Activated naive CD8-positive, alpha-beta T cell treated with anti-CD3 and anti-CD28 coated beads, Interleukin-2, amount 10 ng/mL, durations not matched to agents 7 days and 5 days (primary cell): ENCODE measurements at regions not wholly inside any gene's neighbourhood (a gene's known extent, or its start where the extent isn't known, plus 50 kb on each side); places are given as distances from the start of the nearest gene placed in this dataset.
"Not testable (repeated sequence)": the region's sequence is repeated elsewhere in the genome, so short reads cannot be mapped to it uniquely, and the experiment has no call there.

Source experiments
- ATAC-seq: fragments of 150-1000 bp; cut with Tn5 transposase; one replicate; pipeline ENCODE4 v1.10.0; 2021; ENCODE audit warnings: low read depth, moderate library complexity
- POLR2A ChIA-PET: fragments of 350-600 bp; sonication (Branson Sonifier 250); formaldehyde crosslinking; loops from one replicate; lab custom pipeline; 2021; ENCODE audit warnings: antibody characterized with exemption; lab: Charles Lee
- DNase-seq: peaks from one replicate; pipeline ENCODE4 v3.0.0; 2021
- H3K27ac Mint-ChIP-seq: one replicate; pipeline ENCODE4 v1.8.0; 2022; ENCODE audit warnings: mild to moderate bottlenecking, mixed read lengths
- H3K27me3 Mint-ChIP-seq: one replicate; pipeline ENCODE4 v1.8.0; 2022; ENCODE audit warnings: mild to moderate bottlenecking, moderate library complexity, mixed read lengths
- H3K36me3 Mint-ChIP-seq: one replicate; pipeline ENCODE4 v1.8.0; 2021; ENCODE audit warnings: mild to moderate bottlenecking, mixed read lengths
- H3K4me1 Mint-ChIP-seq: one replicate; pipeline ENCODE4 v1.8.0; 2021; ENCODE audit warnings: mixed read lengths
- H3K4me3 Mint-ChIP-seq: one replicate; pipeline ENCODE4 v1.8.0; 2022; ENCODE audit warnings: mild to moderate bottlenecking, moderate library complexity, mixed read lengths
- H3K9me3 Mint-ChIP-seq: one replicate; pipeline ENCODE4 v1.8.0; 2021; ENCODE audit warnings: mixed read lengths

DNA sequence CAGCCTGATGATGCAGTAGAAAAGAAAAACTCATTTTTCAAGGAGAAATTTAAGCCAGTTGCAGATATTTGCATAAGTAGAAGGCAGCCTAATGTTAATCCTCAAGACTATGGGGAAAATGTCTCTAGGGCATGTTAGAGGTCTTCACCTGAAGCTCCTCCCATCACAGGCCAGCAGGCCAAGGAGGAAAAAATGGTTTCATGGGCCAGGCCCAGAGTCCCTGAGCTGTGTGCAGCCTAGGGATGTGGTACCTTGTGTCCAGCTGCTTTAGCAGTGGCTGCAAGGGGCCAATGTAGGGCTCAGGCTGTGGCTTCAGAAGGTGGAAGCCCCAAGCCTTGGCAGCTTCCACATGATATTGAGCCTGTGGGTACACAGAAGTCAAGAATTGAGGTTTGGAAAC lies 1946.7 kb upstream of the FLRT2 start:
- DNase-seq (no peak), ATAC-seq (no peak)
- POLR2A ChIA-PET, result no interaction called here
- Mint-ChIP-seq H3K27me3 (no peaks in the 10 kb centered on the region), H3K4me1 (no peaks in the 10 kb centered on the region), H3K9me3 (peaks cover 5% of the 10 kb centered on the region), H3K36me3 (no peaks in the 10 kb centered on the region), H3K27ac (no peak overlapping the region), H3K4me3 (no peak overlapping the region)

DNA sequence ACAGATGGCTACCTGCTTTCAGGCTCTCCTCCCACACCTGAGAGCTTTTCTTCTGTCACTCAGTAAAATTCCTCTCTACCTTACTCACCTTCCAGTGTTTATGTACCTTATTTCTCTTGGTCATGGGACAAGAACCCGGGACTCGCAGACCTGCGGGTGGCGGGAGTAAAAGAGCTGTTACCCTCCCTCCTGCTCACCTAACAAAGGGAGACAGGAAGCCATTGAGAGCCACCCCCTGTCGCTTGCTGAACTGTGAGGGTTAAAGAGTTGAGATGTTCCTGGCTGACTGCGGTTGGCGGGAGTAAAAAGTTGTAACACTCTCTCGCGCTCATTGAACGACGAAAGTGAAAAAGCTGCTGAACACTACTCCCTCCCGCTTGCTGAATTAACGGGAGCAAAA lies 1935.1 kb upstream of the FLRT2 start:
- no peaks in the 10 kb centered on the region for H3K4me1 Mint-ChIP-seq
- H3K4me3 Mint-ChIP-seq, result no peak overlapping the region
- POLR2A ChIA-PET, result no interaction called here
- H3K36me3 Mint-ChIP-seq, result no peaks in the 10 kb centered on the region
- DNase-seq (no peak), ATAC-seq (no peak)
- no peaks in the 10 kb centered on the region for H3K27me3 Mint-ChIP-seq
- H3K9me3 Mint-ChIP-seq, result peaks cover 2% of the 10 kb centered on the region
- no peak overlapping the region for H3K27ac Mint-ChIP-seq

DNA sequence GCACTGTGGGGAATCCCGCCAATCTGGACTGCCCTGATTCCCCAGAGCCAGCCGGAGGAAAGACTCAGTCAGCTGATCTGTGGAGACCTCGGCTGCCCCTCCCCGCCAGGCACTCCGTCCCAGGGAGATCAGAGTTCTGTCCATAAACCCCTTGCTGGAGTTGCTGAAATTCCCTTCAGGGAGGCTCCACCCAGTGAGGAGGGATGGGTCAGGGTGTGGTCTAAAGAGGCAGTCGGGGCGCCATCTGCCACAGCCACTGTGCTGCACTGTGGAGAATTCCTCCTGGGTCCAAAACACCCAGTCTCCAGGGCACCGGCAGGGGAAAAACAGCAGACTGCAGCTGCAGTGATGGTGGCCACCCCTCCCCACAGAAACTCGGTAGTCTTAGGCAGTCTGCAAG lies 1922.3 kb upstream of the FLRT2 start:
- Mint-ChIP-seq H3K27me3 (no peaks in the 10 kb centered on the region), H3K36me3 (no peaks in the 10 kb centered on the region), H3K27ac (no peak overlapping the region), H3K9me3 (peaks cover 13% of the 10 kb centered on the region), H3K4me1 (no peaks in the 10 kb centered on the region), H3K4me3 (no peak overlapping the region)
- ATAC-seq, result no peak
- DNase-seq, result no peak
- POLR2A ChIA-PET, result no interaction called here

DNA sequence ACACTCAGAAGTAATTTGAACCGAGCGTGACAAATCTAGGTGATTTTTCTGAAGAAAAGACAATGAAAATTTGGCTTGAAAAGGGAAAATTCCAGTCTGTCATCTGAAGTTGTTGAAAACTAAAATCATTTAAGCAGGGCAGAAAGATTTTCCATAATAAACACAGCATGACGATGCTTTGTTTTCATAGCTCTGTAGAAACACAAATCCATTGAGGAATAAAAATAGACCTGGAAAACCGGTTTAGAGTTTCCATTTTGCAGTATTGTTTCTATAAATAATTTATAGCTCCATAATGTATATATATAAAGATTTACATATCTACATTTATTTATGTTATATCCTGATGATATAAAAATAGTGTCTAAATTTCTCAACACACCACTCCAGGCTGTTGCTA lies 1918.5 kb upstream of the FLRT2 start:
- Mint-ChIP-seq H3K27ac (no peak overlapping the region), H3K4me3 (no peak overlapping the region), H3K27me3 (no peaks in the 10 kb centered on the region), H3K9me3 (peaks cover 6% of the 10 kb centered on the region), H3K36me3 (no peaks in the 10 kb centered on the region), H3K4me1 (no peaks in the 10 kb centered on the region)
- DNase-seq (no peak), ATAC-seq (no peak)
- POLR2A ChIA-PET, result no interaction called here

DNA sequence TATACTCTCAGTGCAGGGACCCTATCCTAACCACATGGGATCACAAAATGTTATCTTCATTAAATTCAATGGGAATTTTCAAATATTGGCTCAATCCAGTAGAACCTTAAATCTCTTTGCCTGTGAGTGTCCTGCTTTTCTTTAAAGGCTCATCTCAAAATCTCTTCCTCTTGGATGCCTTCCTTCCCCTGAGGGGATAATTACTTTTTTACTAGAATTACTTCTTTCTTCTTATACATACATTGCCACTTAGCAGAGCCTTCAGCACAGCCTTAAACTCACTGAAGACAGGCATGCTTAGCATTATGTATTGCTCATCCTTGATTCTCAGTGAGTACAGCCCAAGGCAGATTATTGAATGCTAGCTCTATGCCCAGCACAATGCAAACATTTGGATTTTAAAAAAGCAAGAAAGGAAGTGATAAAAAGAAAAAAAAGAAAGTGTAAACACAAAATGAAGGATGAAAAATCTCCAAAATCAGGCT lies 1918.0 kb upstream of the FLRT2 start:
- Mint-ChIP-seq H3K4me1 (no peaks in the 10 kb centered on the region), H3K27ac (no peak overlapping the region), H3K9me3 (peaks cover 3% of the 10 kb centered on the region), H3K27me3 (no peaks in the 10 kb centered on the region), H3K4me3 (no peak overlapping the region), H3K36me3 (no peaks in the 10 kb centered on the region)
- ATAC-seq, result no peak
- POLR2A ChIA-PET, result no interaction called here
- no peak for DNase-seq

DNA sequence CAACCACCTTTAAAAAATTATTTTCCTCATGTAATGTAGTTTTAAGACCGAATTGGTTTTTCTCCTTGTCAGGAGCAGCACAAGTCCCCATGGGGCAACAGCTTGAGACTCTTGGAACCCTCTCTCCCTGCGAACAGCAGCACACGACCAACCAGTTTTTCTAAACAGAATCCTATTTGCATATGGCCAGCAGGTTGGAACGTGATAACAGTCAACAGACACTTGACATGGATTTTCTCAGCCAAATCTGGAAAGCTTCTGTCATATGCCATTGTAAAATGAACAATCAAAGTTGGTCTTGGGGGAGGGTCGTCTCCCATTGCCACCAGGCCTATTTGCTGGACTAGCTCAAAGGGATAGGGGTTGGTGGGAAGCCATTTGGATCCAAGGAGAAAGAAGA lies 1915.0 kb upstream of the FLRT2 start:
- Mint-ChIP-seq H3K27me3 (no peaks in the 10 kb centered on the region), H3K4me3 (no peak overlapping the region), H3K4me1 (no peaks in the 10 kb centered on the region), H3K27ac (no peak overlapping the region), H3K36me3 (no peaks in the 10 kb centered on the region), H3K9me3 (peaks cover 8% of the 10 kb centered on the region)
- no peak for DNase-seq
- no peak for ATAC-seq
- POLR2A ChIA-PET, result no interaction called here

DNA sequence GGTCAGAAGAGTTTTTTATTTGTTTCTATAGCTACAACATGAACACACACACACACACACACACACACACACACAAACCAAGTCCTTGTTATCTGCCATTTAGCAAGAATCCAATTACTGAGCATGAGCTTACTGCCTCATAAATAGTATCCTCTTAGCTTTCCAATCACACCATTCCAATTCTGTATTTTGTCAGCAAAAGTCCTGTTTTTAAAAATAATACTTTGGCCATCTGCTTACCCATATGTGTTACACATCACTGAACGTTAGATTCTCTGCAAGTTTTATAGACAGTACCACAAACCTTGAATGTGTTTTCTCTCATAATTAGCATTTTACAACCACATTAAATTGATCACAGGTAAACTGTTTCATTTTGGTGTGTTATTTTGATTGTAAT lies 1905.4 kb upstream of the FLRT2 start:
- POLR2A ChIA-PET, result no interaction called here
- no peaks in the 10 kb centered on the region for H3K4me1 Mint-ChIP-seq
- DNase-seq (no peak), ATAC-seq (no peak)
- H3K27me3 Mint-ChIP-seq, result no peaks in the 10 kb centered on the region
- H3K4me3 Mint-ChIP-seq, result no peak overlapping the region
- H3K36me3 Mint-ChIP-seq, result no peaks in the 10 kb centered on the region
- no peak overlapping the region for H3K27ac Mint-ChIP-seq
- H3K9me3 Mint-ChIP-seq, result peaks cover 9% of the 10 kb centered on the region

DNA sequence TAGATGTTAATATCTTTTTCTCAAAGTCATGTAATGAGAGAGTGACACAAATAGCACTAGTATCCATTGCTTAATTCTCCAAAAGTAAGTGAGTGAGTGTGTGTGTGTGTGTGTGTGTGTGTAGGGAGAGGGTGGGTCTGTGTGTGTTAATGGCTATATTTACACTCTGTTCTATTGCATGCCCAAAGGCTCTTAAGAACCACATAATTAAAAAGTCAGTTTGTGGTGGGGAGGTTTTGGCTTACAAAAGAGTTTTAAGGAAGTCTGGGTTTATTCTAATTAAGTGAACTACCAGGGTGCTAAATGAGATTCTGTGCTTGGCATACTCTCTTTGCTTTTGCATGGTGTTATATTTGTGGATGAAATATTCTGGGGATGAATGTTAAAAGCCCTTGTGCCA lies 1897.6 kb upstream of the FLRT2 start:
- Mint-ChIP-seq H3K27ac (no peak overlapping the region), H3K4me3 (no peak overlapping the region), H3K36me3 (no peaks in the 10 kb centered on the region), H3K27me3 (no peaks in the 10 kb centered on the region), H3K9me3 (peaks cover 9% of the 10 kb centered on the region), H3K4me1 (no peaks in the 10 kb centered on the region)
- no peak for ATAC-seq
- POLR2A ChIA-PET, result no interaction called here
- DNase-seq, result no peak

DNA sequence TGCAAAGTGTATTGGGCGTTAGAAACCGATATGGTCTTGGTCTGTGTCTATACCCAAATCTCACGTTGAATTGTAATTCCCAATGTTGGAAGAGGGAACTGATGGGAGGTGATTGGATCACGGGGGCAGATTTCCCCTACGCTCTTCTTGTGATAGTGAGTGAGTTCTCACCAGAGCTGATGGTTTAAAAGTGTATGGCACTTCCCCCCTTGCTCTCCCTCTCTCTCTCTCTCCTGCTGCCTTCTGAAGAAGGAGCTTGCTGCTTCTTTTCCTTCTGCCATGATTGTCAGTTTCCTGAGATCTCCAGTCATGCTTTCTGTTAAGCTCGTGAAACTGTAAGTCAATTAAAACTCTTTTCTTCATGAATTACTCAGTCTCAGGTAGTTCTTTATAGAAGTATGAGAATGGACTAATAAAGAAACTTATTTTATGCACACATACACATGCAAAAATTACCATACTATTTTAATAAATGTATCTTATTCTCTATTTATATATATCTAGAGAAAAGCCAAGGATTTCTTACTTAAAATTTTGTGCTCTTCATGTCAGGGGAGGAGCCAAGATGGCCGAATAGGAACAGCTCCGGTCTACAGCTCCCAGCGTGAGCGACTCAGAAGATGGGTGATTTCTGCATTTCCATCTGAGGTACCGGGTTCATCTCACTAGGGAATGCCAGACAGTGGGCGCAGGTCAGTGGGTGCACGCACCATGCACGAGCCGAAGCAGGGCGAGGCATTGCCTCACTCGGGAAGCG lies 1891.0 kb upstream of the FLRT2 start:
- Mint-ChIP-seq H3K27ac (no peak overlapping the region), H3K4me1 (no peaks in the 10 kb centered on the region), H3K27me3 (no peaks in the 10 kb centered on the region), H3K9me3 (peaks cover 9% of the 10 kb centered on the region), H3K36me3 (no peaks in the 10 kb centered on the region), H3K4me3 (no peak overlapping the region)
- ATAC-seq (no peak), DNase-seq (no peak)
- POLR2A ChIA-PET, result no interaction called here

DNA sequence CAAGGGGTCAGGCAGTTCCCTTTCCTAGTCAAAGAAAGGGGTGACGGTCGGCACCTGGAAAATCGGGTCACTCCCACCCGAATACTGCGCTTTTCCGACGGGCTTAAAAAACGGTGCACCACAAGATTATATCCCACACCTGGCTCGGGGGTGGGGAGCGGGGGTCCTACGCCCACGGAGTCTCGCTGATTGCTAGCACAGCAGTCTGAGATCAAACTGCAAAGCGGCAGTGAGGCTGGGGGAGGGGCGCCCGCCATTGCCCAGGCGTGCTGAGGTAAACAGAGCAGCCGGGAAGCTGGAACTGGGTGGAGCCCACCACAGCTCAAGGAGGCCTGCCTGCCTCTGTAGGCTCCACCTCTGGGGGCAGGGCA lies 1890.5 kb upstream of the FLRT2 start:
- ATAC-seq, H3K9me3 Mint-ChIP-seq, H3K4me3 Mint-ChIP-seq: not testable (repeated sequence)

DNA sequence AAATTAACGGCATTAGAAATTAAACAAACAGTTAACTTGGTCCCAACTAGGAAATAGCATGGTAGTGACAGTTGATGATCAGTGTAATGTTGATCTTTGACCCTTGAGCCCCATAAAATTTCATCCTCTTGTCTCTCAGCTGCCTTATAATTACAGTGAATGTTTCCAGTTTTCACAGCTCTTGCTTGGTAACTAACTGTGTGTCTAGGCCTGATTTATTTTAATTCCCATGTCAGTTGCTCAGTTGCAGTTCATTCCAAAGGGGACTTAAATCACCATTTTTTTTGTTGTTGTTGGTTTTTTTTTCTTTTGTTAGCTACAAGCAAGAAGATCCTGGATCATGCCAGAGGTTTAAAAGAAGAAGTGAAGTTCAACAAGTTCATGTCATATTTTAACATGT lies 1883.7 kb upstream of the FLRT2 start:
- Mint-ChIP-seq H3K4me1 (no peaks in the 10 kb centered on the region), H3K36me3 (no peaks in the 10 kb centered on the region), H3K9me3 (peaks cover 8% of the 10 kb centered on the region), H3K4me3 (no peak overlapping the region), H3K27ac (no peak overlapping the region), H3K27me3 (no peaks in the 10 kb centered on the region)
- POLR2A ChIA-PET, result no interaction called here
- no peak for ATAC-seq
- no peak for DNase-seq

More for the DNA sequence above, 1890.5 kb upstream of the FLRT2 start:
- DNase-seq, H3K4me1 Mint-ChIP-seq, H3K27me3 Mint-ChIP-seq, POLR2A ChIA-PET, H3K27ac Mint-ChIP-seq, H3K36me3 Mint-ChIP-seq: not testable (repeated sequence)

DNA sequence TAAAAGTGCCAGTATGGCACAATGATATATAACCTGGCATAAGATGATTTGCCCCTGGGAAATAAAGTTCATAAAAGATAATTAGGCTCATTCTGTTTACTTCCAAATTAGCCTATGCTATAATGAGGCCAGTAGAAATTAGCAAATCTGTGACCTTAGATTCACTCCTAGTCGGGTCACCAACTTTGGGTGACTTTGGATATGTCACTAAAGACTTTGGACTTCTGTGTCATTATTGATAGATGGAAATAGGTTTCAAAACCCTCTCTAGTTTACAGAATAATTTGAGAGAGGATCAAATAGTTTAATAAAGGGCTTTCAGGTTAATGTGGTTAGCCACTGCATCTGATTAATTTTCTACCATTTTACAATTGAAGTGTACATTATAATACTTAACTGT lies 1869.3 kb upstream of the FLRT2 start:
- DNase-seq, result no peak

DNA sequence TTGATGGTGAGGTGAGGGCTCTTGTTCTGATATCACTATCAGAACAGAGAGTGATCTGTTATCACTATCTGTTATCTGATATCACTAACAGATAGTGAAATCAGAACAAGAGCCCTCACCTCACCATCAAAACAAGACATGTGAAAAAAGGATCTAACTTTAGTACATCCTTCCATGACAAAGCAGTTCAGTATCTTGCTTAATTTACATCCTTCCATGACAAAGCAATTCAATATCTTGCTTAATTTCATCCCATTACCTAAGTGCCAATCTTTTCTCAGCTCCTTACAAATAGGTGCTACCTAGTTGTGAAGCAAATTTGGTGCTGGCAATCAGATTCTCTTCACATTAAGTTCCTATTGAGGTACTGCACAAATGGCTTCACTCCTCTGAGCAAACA lies 1865.6 kb upstream of the FLRT2 start:
- Mint-ChIP-seq H3K36me3 (no peaks in the 10 kb centered on the region), H3K4me1 (no peaks in the 10 kb centered on the region), H3K4me3 (no peak overlapping the region), H3K9me3 (no peaks in the 10 kb centered on the region), H3K27me3 (no peaks in the 10 kb centered on the region), H3K27ac (no peak overlapping the region)
- POLR2A ChIA-PET, result no interaction called here
- DNase-seq, result no peak
- ATAC-seq, result no peak

More for the DNA sequence above, 1869.3 kb upstream of the FLRT2 start:
- Mint-ChIP-seq H3K27me3 (no peaks in the 10 kb centered on the region), H3K27ac (no peak overlapping the region), H3K4me1 (no peaks in the 10 kb centered on the region), H3K36me3 (no peaks in the 10 kb centered on the region), H3K9me3 (peaks cover 3% of the 10 kb centered on the region), H3K4me3 (no peak overlapping the region)
- no peak for ATAC-seq
- POLR2A ChIA-PET, result no interaction called here

DNA sequence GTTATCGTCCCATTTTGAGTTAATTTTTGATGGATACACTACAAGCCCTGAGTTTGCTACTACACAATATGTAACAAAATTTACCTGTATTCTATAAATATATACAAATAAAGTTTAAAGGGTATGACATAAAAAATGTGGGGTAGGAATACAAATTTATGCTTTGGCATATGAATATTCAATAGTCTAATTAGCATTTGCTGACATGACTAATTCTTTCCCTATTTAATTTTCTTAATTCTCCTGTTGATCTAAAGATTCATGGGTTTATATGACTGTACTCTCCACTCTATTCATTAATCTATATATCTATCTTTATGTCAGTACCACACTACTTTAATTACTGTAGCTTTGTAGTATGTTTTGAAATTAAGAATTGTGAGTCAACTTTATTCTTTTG lies 1840.7 kb upstream of the FLRT2 start:
- ATAC-seq (no peak), DNase-seq (no peak)
- Mint-ChIP-seq H3K4me1 (no peaks in the 10 kb centered on the region), H3K9me3 (peaks cover 2% of the 10 kb centered on the region), H3K27ac (no peak overlapping the region), H3K36me3 (no peaks in the 10 kb centered on the region), H3K27me3 (no peaks in the 10 kb centered on the region), H3K4me3 (no peak overlapping the region)
- POLR2A ChIA-PET, result no interaction called here
